Mucosa of rectum (tissue), 2 donors: ENCODE measurements at regions not wholly inside any gene's neighbourhood (a gene's known extent, or its start where the extent isn't known, plus 50 kb on each side); places are given as distances from the start of the nearest gene placed in this dataset.
"Not testable (repeated sequence)": the region's sequence is repeated elsewhere in the genome, so short reads cannot be mapped to it uniquely, and the experiment has no call there.

ENCODE experiments used
- H3K27ac ChIP-seq, 2 donors: one replicate each; pipeline ENCODE4 v1.7.0; 2013; ENCODE audit warnings: inconsistent platforms in 2 of 2, low read depth in 2 of 2, low read length in 2 of 2
- H3K27me3 ChIP-seq, 2 donors: one replicate each; pipeline ENCODE4 v1.7.0; 2013; ENCODE audit warnings: low read length in 2 of 2; ENCODE audit not compliant: control insufficient read depth in 2 of 2, insufficient read depth in 2 of 2
- H3K36me3 ChIP-seq, 2 donors: one replicate each; pipeline ENCODE4 v1.7.0; 2013; ENCODE audit warnings: low read length in 2 of 2; ENCODE audit not compliant: control insufficient read depth in 2 of 2, insufficient read depth in 2 of 2
- H3K4me1 ChIP-seq, 2 donors: one replicate each; pipeline ENCODE4 v1.7.0; 2013; ENCODE audit warnings: low read length in 2 of 2, mild to moderate bottlenecking in 1 of 2; ENCODE audit not compliant: control insufficient read depth in 2 of 2, insufficient read depth in 2 of 2
- H3K4me3 ChIP-seq, 2 donors: one replicate each; pipeline ENCODE4 v1.7.0; 2013; ENCODE audit warnings: low read length in 2 of 2
- H3K9ac ChIP-seq, 2 donors: one replicate each; pipeline ENCODE4 v1.7.0; 2013; ENCODE audit warnings: low read length in 2 of 2, low read depth in 1 of 2, mild to moderate bottlenecking in 1 of 2
- H3K9me3 ChIP-seq, 2 donors: one replicate each; pipeline ENCODE4 v1.7.0; 2013; ENCODE audit warnings: low read length in 2 of 2; ENCODE audit not compliant: control insufficient read depth in 2 of 2
- donor health status: healthy.
- donor health status: Normal muscosa, but diverticular disease.

- Histone ChIP-seq H3K36me3 (no peaks in the 10 kb centered on the region), H3K9me3 (no peaks in the 10 kb centered on the region), H3K4me3 (no peak overlapping the region), H3K27ac (no peak overlapping the region), H3K27me3 (no peaks in the 10 kb centered on the region), H3K9ac (no peak overlapping the region), H3K4me1 (no peaks in the 10 kb centered on the region)
Observed at GRCh38 chr11:90587896-90588295, 365.0 kb upstream of the CHORDC1 start.

- Histone ChIP-seq H3K4me3 (no peak overlapping the region), H3K36me3 (no peaks in the 10 kb centered on the region), H3K27ac (no peak overlapping the region), H3K9me3 (no peaks in the 10 kb centered on the region), H3K4me1 (no peaks in the 10 kb centered on the region), H3K9ac (no peak overlapping the region), H3K27me3 (no peaks in the 10 kb centered on the region)
Observed at GRCh38 chr11:90585491-90585890, 362.6 kb upstream of the CHORDC1 start.

GRCh38 chr11:90582999-90583398 is 360.1 kb upstream of the CHORDC1 start:
- H3K4me3 ChIP-seq, H3K36me3 ChIP-seq, H3K4me1 ChIP-seq, H3K27ac ChIP-seq, H3K9me3 ChIP-seq, H3K27me3 ChIP-seq, H3K9ac ChIP-seq: not testable (repeated sequence)

GRCh38 chr11:90564531-90564930 is 341.7 kb upstream of the CHORDC1 start:
- Histone ChIP-seq H3K9me3 (no peaks in the 10 kb centered on the region), H3K27me3 (no peaks in the 10 kb centered on the region), H3K4me3 (no peak overlapping the region), H3K9ac (no peak overlapping the region), H3K27ac (no peak overlapping the region), H3K4me1 (no peaks in the 10 kb centered on the region), H3K36me3 (no peaks in the 10 kb centered on the region)

- Histone ChIP-seq H3K36me3 (no peaks in the 10 kb centered on the region), H3K9me3 (peaks cover 0 to 3% of the 10 kb centered on the region in 2 donors), H3K27ac (no peak overlapping the region), H3K9ac (no peak overlapping the region), H3K4me1 (no peaks in the 10 kb centered on the region), H3K4me3 (no peak overlapping the region), H3K27me3 (no peaks in the 10 kb centered on the region)
Observed at GRCh38 chr11:90558328-90558865, 335.5 kb upstream of the CHORDC1 start.

GRCh38 chr11:90556606-90557005 is 333.8 kb upstream of the CHORDC1 start:
- Histone ChIP-seq H3K4me1 (no peaks in the 10 kb centered on the region), H3K36me3 (no peaks in the 10 kb centered on the region), H3K9me3 (peaks cover 0 to 3% of the 10 kb centered on the region in 2 donors), H3K4me3 (no peak overlapping the region), H3K27ac (no peak overlapping the region), H3K9ac (no peak overlapping the region), H3K27me3 (no peaks in the 10 kb centered on the region)

GRCh38 chr11:90556026-90556425 is 333.2 kb upstream of the CHORDC1 start:
- no peaks in the 10 kb centered on the region for H3K27me3 ChIP-seq
- H3K9me3 ChIP-seq: peaks cover 0 to 3% of the 10 kb centered on the region in 2 donors
- H3K27ac ChIP-seq: no peak overlapping the region
- no peak overlapping the region for H3K4me3 ChIP-seq
- H3K36me3 ChIP-seq: no peaks in the 10 kb centered on the region
- no peaks in the 10 kb centered on the region for H3K4me1 ChIP-seq
- H3K9ac ChIP-seq: no peak overlapping the region

GRCh38 chr11:90555477-90555876 is 332.6 kb upstream of the CHORDC1 start:
- no peaks in the 10 kb centered on the region for H3K4me1 ChIP-seq
- no peaks in the 10 kb centered on the region for H3K36me3 ChIP-seq
- no peak overlapping the region for H3K9ac ChIP-seq
- no peaks in the 10 kb centered on the region for H3K27me3 ChIP-seq
- no peak overlapping the region for H3K27ac ChIP-seq
- H3K9me3 ChIP-seq: peaks cover 0 to 3% of the 10 kb centered on the region in 2 donors
- H3K4me3 ChIP-seq: no peak overlapping the region

GRCh38 chr11:90542092-90542491 is 319.2 kb upstream of the CHORDC1 start:
- H3K27ac ChIP-seq: no peak overlapping the region
- H3K36me3 ChIP-seq: no peaks in the 10 kb centered on the region
- no peaks in the 10 kb centered on the region for H3K9me3 ChIP-seq
- H3K4me3 ChIP-seq: no peak overlapping the region
- H3K27me3 ChIP-seq: no peaks in the 10 kb centered on the region
- no peaks in the 10 kb centered on the region for H3K4me1 ChIP-seq
- H3K9ac ChIP-seq: no peak overlapping the region

- no peak overlapping the region for H3K27ac ChIP-seq
- H3K4me3 ChIP-seq: no peak overlapping the region
- no peaks in the 10 kb centered on the region for H3K36me3 ChIP-seq
Observed at GRCh38 chr11:90536301-90536700, 313.5 kb upstream of the CHORDC1 start.

GRCh38 chr11:90532125-90532524 is 309.3 kb upstream of the CHORDC1 start:
- Histone ChIP-seq H3K4me1 (no peaks in the 10 kb centered on the region), H3K9me3 (no peaks in the 10 kb centered on the region), H3K27ac (no peak overlapping the region), H3K9ac (no peak overlapping the region), H3K4me3 (no peak overlapping the region), H3K27me3 (no peaks in the 10 kb centered on the region), H3K36me3 (no peaks in the 10 kb centered on the region)

More at GRCh38 chr11:90536301-90536700, 313.5 kb upstream of the CHORDC1 start:
- H3K4me1 ChIP-seq: no peaks in the 10 kb centered on the region
- H3K27me3 ChIP-seq: no peaks in the 10 kb centered on the region
- no peak overlapping the region for H3K9ac ChIP-seq
- H3K9me3 ChIP-seq: no peaks in the 10 kb centered on the region
